ENCODE measurements at regions not wholly inside any gene's neighbourhood (a gene's known extent, or its start where the extent isn't known, plus 50 kb on each side); places are given as distances from the start of the nearest gene placed in this dataset.

DNA sequence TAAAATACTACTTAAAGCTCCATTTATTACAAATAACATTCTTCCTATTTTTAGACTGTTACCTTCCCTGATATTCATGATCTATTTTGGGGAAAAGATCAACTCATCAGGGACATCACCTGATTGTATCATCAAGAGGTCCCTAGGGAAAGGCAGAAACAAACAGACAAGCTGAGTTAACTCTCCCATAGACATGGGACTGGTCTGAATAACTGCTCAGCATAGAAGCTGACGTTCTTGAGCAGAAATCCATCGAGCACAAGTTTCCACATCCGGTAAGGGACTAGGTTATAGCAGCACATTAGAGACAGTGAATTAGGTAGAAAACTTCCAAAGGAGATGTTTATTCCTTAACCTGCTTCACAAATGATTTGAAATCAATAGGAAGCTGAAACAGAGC, 1100.4 kb upstream of the SLC39A10 start:
- no peaks in the 10 kb centered on the region for H3K36me3 Mint-ChIP-seq (ENCODE audit: insufficient read depth, unreplicated experiment)
- CTCF ChIA-PET, result no interaction called here

DNA sequence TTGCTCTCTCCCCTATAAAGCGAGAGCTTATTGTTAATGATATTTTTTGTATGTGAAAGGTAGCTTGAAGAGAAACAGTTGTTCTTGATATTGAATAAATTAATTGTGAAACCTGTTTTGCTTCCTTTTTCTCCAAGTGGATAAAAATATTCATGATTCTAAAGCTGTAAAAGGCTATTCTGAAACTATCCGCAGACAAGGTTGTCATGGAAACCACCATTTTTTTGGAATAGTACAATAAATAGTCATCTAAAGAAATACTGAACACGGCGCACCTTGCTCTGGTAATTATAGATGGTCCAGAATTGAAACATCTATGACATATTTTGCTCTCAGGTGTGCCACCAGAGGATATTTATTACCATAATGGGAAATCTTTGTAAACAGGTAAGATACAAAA, 1103.0 kb upstream of the SLC39A10 start:
- Histone ChIP-seq H3K9me3 (no peaks in the 10 kb centered on the region), H3K4me3 (ENCODE audit: low read depth, low read length) (no peak overlapping the region), H3K36me3 (ENCODE audit: control insufficient read depth, insufficient read depth, low read length) (no peaks in the 10 kb centered on the region), H3K27me3 (replicated peaks; ENCODE audit: control insufficient read depth, insufficient read depth, low read length) (no peaks in the 10 kb centered on the region), H3K4me1 (peaks cover 9% of the 10 kb centered on the region; the same call in 1 of the 2 replicates)
- Mint-ChIP-seq H3K27ac (ENCODE audit: unreplicated experiment) (no peak overlapping the region), H3K9me3 (ENCODE audit: unreplicated experiment) (no peaks in the 10 kb centered on the region), H3K4me3 (ENCODE audit: unreplicated experiment) (no peak overlapping the region), H3K27me3 (ENCODE audit: insufficient read depth, unreplicated experiment) (no peaks in the 10 kb centered on the region), H3K36me3 (ENCODE audit: insufficient read depth, unreplicated experiment) (no peaks in the 10 kb centered on the region), H3K4me1 (ENCODE audit: low read depth, unreplicated experiment) (no peaks in the 10 kb centered on the region)
- ChIA-PET CTCF (no interaction called here), POLR2A (no interaction called here)
- TF ChIP-seq, protein P1, sequence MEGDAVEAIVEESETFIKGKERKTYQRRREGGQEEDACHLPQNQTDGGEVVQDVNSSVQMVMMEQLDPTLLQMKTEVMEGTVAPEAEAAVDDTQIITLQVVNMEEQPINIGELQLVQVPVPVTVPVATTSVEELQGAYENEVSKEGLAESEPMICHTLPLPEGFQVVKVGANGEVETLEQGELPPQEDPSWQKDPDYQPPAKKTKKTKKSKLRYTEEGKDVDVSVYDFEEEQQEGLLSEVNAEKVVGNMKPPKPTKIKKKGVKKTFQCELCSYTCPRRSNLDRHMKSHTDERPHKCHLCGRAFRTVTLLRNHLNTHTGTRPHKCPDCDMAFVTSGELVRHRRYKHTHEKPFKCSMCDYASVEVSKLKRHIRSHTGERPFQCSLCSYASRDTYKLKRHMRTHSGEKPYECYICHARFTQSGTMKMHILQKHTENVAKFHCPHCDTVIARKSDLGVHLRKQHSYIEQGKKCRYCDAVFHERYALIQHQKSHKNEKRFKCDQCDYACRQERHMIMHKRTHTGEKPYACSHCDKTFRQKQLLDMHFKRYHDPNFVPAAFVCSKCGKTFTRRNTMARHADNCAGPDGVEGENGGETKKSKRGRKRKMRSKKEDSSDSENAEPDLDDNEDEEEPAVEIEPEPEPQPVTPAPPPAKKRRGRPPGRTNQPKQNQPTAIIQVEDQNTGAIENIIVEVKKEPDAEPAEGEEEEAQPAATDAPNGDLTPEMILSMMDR (IDR thresholded peaks at IDR 0.05; ENCODE audit: insufficient read depth in 1 of 2, low read depth in 1 of 2, low read length in 1 of 2, severe bottlenecking in 1 of 2, unreplicated experiment in 1 of 2), result no peak
- no TSS peak for BruUV-seq (replicated peaks)
- no peak for DNase-seq
- intact Hi-C loops (cut with micrococcal nuclease; ENCODE audit: unreplicated experiment), result no loop called here

More for the DNA sequence above, 1100.4 kb upstream of the SLC39A10 start:
- Histone ChIP-seq H3K4me1 (no peaks in the 10 kb centered on the region), H3K9me3 (peaks cover 4% of the 10 kb centered on the region; the same call in 1 of the 2 replicates), H3K36me3 (ENCODE audit: control insufficient read depth, insufficient read depth, low read length) (no peaks in the 10 kb centered on the region), H3K4me3 (ENCODE audit: low read depth, low read length) (no peak overlapping the region), H3K27me3 (replicated peaks; ENCODE audit: control insufficient read depth, insufficient read depth, low read length) (no peaks in the 10 kb centered on the region)
- POLR2A ChIA-PET, result no interaction called here
- peaks cover 16% of the 10 kb centered on the region for H3K9me3 Mint-ChIP-seq (ENCODE audit: unreplicated experiment)
- DNase-seq, result no peak
- no TSS peak for BruUV-seq (replicated peaks)
- no peak overlapping the region for H3K27ac Mint-ChIP-seq (ENCODE audit: unreplicated experiment)
- no peaks in the 10 kb centered on the region for H3K27me3 Mint-ChIP-seq (ENCODE audit: insufficient read depth, unreplicated experiment)
- TF ChIP-seq, protein P1 (IDR thresholded peaks at IDR 0.05; ENCODE audit: insufficient read depth in 1 of 2, low read depth in 1 of 2, low read length in 1 of 2, severe bottlenecking in 1 of 2, unreplicated experiment in 1 of 2), result no peak
- no peaks in the 10 kb centered on the region for H3K4me1 Mint-ChIP-seq (ENCODE audit: low read depth, unreplicated experiment)
- intact Hi-C loops (cut with micrococcal nuclease; ENCODE audit: unreplicated experiment), result no loop called here
- no peak overlapping the region for H3K4me3 Mint-ChIP-seq (ENCODE audit: unreplicated experiment)

- no peaks in the 10 kb centered on the region for H3K36me3 ChIP-seq (ENCODE audit: control insufficient read depth, insufficient read depth, low read length)
- ChIA-PET POLR2A (no interaction called here), CTCF (no interaction called here)
- Mint-ChIP-seq H3K27ac (ENCODE audit: unreplicated experiment) (no peak overlapping the region), H3K4me3 (ENCODE audit: unreplicated experiment) (no peak overlapping the region), H3K4me1 (ENCODE audit: low read depth, unreplicated experiment) (no peaks in the 10 kb centered on the region), H3K36me3 (ENCODE audit: insufficient read depth, unreplicated experiment) (no peaks in the 10 kb centered on the region), H3K27me3 (ENCODE audit: insufficient read depth, unreplicated experiment) (no peaks in the 10 kb centered on the region), H3K9me3 (ENCODE audit: unreplicated experiment) (no peaks in the 10 kb centered on the region)
- BruUV-seq (replicated peaks), result no TSS peak
- H3K4me1 ChIP-seq, result peaks cover 9% of the 10 kb centered on the region; the same call in 1 of the 2 replicates
- TF ChIP-seq, protein P1 (IDR thresholded peaks at IDR 0.05; ENCODE audit: insufficient read depth in 1 of 2, low read depth in 1 of 2, low read length in 1 of 2, severe bottlenecking in 1 of 2, unreplicated experiment in 1 of 2), result no peak
- H3K9me3 ChIP-seq, result no peaks in the 10 kb centered on the region
- DNase-seq, result no peak
- intact Hi-C loops (cut with micrococcal nuclease; ENCODE audit: unreplicated experiment), result no loop called here
- no peaks in the 10 kb centered on the region for H3K27me3 ChIP-seq (replicated peaks; ENCODE audit: control insufficient read depth, insufficient read depth, low read length)
- no peak overlapping the region for H3K4me3 ChIP-seq (ENCODE audit: low read depth, low read length)
Measured at GRCh38 chr2:194550702-194551101, 1106.3 kb upstream of the SLC39A10 start.
